ENCODE measurements at regions not wholly inside any gene's neighbourhood (a gene's known extent, or its start where the extent isn't known, plus 50 kb on each side); places are given as distances from the start of the nearest gene placed in this dataset.
"Not testable (repeated sequence)": the region's sequence is repeated elsewhere in the genome, so short reads cannot be mapped to it uniquely, and the experiment has no call there.

DNA sequence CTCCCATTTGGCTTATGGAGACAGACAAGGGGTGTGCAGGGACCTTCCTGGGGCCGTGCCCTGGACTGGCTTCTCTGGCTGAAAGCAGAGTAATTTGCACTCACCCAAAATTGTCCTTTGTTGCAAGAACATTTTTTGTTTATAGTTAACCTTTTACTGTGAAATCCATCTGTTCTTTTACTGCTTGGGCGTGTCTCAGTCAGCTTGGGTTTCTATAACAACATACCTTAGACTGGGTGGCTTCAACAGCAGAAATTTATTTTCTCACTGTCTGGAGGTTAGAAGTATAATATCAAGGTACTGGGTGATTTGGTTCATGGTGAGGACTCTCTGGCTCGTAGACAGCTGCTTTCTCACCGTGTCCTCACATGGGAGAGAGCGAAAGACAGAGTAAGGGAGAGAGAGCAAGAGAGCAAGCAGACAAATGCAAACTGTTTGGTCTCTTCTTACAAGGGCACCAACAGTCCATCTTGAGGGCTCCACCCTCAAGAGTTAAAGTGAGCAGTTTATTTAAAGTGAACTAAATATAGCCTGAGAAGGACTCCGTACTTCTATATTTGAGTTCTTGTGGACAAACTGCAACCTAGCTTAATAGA lies 131.0 kb upstream of the NPY start:
- Mint-ChIP-seq H3K27me3 (ENCODE audit: low read depth) (no peaks in the 10 kb centered on the region), H3K27ac (no peak overlapping the region), H3K4me3 (no peak overlapping the region), H3K4me1 (peaks cover 13% of the 10 kb centered on the region), H3K9me3 (peaks cover 23% of the 10 kb centered on the region), H3K36me3 (ENCODE audit: low read depth) (no peaks in the 10 kb centered on the region)
- TF ChIP-seq, protein P1, sequence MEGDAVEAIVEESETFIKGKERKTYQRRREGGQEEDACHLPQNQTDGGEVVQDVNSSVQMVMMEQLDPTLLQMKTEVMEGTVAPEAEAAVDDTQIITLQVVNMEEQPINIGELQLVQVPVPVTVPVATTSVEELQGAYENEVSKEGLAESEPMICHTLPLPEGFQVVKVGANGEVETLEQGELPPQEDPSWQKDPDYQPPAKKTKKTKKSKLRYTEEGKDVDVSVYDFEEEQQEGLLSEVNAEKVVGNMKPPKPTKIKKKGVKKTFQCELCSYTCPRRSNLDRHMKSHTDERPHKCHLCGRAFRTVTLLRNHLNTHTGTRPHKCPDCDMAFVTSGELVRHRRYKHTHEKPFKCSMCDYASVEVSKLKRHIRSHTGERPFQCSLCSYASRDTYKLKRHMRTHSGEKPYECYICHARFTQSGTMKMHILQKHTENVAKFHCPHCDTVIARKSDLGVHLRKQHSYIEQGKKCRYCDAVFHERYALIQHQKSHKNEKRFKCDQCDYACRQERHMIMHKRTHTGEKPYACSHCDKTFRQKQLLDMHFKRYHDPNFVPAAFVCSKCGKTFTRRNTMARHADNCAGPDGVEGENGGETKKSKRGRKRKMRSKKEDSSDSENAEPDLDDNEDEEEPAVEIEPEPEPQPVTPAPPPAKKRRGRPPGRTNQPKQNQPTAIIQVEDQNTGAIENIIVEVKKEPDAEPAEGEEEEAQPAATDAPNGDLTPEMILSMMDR (IDR thresholded peaks at IDR 0.05; ENCODE audit: unreplicated experiment in 3 of 3): no peak

DNA sequence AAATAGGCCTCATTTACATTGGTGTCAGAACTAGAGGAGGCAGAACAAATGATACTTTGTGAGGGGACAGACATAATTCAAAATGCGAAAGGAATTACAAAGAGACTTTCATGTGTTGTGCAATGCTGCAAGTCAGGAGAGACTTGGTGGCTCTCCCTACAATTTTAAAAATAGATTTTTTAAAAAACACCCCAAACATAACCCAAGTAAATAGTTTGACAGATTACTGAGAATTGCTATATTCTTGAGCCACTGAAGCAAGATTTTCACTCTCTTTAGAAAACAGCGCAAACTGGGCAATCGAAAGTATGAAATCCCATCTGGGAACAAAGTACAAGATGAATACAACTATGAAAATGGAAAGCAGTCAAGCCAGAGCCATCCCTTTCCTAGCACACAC lies 126.3 kb upstream of the NPY start:
- H3K9me3 Mint-ChIP-seq: no peaks in the 10 kb centered on the region
- H3K36me3 Mint-ChIP-seq (ENCODE audit: low read depth): no peaks in the 10 kb centered on the region
- no peaks in the 10 kb centered on the region for H3K27me3 Mint-ChIP-seq (ENCODE audit: low read depth)
- H3K4me3 Mint-ChIP-seq: no peak overlapping the region
- H3K27ac Mint-ChIP-seq: no peak overlapping the region
- peaks cover 13% of the 10 kb centered on the region for H3K4me1 Mint-ChIP-seq
- TF ChIP-seq, protein P1 (IDR thresholded peaks at IDR 0.05; ENCODE audit: unreplicated experiment in 3 of 3): no peak

DNA sequence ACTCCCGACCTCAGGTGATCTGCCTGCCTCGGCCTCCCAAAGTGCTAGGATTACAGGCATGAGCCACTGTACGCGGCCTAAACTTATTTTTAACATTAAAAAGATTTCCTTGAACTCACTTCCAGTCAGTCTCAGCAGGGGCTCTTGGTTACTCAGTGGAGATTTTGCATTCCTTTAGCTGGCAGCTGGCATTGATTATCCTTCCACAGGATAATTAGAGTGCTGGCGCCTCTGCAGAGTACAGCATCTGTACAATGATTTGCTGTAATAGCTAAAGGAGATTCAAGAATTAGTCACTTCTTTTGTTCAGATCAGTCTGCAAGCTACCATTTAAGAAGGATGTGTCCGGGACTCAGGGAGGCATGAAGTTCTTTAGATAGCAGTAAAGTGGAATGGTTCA lies 125.0 kb upstream of the NPY start:
- no peaks in the 10 kb centered on the region for H3K27me3 Mint-ChIP-seq (ENCODE audit: low read depth)
- H3K9me3 Mint-ChIP-seq: peaks cover 6% of the 10 kb centered on the region
- no peak overlapping the region for H3K4me3 Mint-ChIP-seq
- no peak overlapping the region for H3K27ac Mint-ChIP-seq
- H3K36me3 Mint-ChIP-seq (ENCODE audit: low read depth): no peaks in the 10 kb centered on the region
- TF ChIP-seq, protein P1 (IDR thresholded peaks at IDR 0.05; ENCODE audit: unreplicated experiment in 3 of 3): no peak
- H3K4me1 Mint-ChIP-seq: peaks cover 8% of the 10 kb centered on the region

DNA sequence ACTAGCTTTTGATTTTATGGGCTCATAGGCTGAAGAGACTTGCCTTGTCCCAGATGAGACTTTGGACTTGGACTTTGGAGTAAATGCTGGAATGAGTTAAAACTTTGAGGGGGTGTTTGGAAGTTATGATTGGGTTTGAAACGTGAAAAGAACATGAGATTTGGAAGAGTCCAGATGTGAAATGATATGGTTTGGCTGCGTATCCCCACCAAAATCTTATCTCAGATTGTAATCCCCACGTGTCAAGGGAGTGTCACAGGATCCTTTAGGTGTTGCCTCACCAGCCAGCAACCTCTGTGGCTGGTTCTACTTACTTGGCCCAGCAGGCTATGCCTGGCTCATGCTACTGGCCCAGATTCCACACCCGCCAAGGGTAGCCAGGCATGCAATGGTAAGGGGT lies 119.6 kb upstream of the NPY start:
- Mint-ChIP-seq H3K4me3 (no peak overlapping the region), H3K9me3 (peaks cover 10% of the 10 kb centered on the region), H3K27me3 (ENCODE audit: low read depth) (no peaks in the 10 kb centered on the region), H3K27ac (no peak overlapping the region), H3K4me1 (no peaks in the 10 kb centered on the region), H3K36me3 (ENCODE audit: low read depth) (no peaks in the 10 kb centered on the region)
- TF ChIP-seq, protein P1 (IDR thresholded peaks at IDR 0.05; ENCODE audit: unreplicated experiment in 3 of 3): no peak

DNA sequence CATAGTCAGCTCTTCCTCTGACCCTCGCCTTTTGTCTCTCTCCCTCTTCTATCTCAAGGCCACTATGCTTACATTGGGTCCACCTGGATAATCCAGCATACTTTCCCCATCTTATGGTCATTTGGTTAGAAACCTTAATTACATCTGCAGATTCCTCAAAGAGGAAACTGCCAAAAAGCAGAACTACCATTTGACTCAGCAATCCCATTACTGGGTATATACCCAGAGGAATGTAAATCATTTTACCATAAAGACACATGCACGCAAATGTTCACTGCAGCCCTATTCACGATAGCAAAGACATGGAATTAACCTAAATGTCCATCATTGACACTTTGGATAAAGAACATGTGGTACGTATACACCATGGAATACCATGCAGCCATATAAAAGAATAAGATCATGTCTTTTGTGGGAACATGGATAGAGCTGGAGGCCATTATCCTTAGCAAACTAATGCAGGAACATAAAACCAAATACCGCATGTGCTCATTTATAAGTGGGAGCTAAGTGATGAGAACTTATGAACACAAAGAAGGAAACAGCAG lies 114.8 kb upstream of the NPY start:
- Mint-ChIP-seq H3K27me3 (ENCODE audit: low read depth) (no peaks in the 10 kb centered on the region), H3K27ac (no peak overlapping the region), H3K4me1 (no peaks in the 10 kb centered on the region), H3K36me3 (ENCODE audit: low read depth) (no peaks in the 10 kb centered on the region), H3K9me3 (peaks cover 3% of the 10 kb centered on the region), H3K4me3 (no peak overlapping the region)
- TF ChIP-seq, protein P1 (IDR thresholded peaks at IDR 0.05; ENCODE audit: unreplicated experiment in 3 of 3): no peak

DNA sequence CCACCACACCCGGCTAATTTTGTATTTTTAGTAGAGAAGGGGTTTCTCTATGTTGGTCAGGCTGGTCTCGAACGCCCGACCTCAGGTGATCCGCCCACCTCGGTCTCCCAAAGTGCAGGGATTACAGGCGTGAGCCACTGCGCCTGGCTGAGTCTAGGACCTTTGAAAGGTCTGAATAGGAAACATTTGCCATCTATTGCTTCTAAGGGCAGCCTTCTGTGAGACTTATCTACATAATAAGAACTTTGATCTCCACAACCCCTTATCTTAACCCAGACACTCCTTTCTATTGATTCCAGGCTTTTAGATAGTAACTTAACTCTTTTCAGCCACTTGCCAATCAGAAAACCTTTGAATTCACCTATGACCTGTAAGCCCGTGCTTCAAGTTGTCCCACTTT lies 112.0 kb upstream of the NPY start:
- not testable (repeated sequence) for H3K4me1 Mint-ChIP-seq; H3K9me3 Mint-ChIP-seq; H3K27me3 Mint-ChIP-seq (ENCODE audit: low read depth); H3K27ac Mint-ChIP-seq; H3K36me3 Mint-ChIP-seq (ENCODE audit: low read depth); H3K4me3 Mint-ChIP-seq
